GM12872 (cell line): ENCODE measurements at regions not wholly inside any gene's neighbourhood (a gene's known extent, or its start where the extent isn't known, plus 50 kb on each side); places are given as distances from the start of the nearest gene placed in this dataset.

Source experiments
- CTCF ChIP-seq: IDR thresholded peaks from 3 replicates; pipeline ENCODE4 v1.5.1; 2011; ENCODE audit warnings: low read depth, mild to moderate bottlenecking, low read length, moderate library complexity; ENCODE audit not compliant: insufficient read depth

GRCh38 chr1:227453631-227454355, 109.6 kb upstream of the ZNF678 start:
- TF ChIP-seq CTCF, result no peak

- no peak for TF ChIP-seq CTCF
These were observed 111.4 kb upstream of the ZNF678 start for GRCh38 chr1:227451954-227452353.

GRCh38 chr1:227451057-227451456, 112.3 kb upstream of the ZNF678 start:
- no peak for TF ChIP-seq CTCF

GRCh38 chr1:227450489-227450888, 112.9 kb upstream of the ZNF678 start:
- no peak for TF ChIP-seq CTCF

- TF ChIP-seq CTCF, result no peak
These were observed 113.5 kb upstream of the ZNF678 start for GRCh38 chr1:227449741-227450441.

GRCh38 chr1:227449051-227449450, 114.3 kb upstream of the ZNF678 start:
- TF ChIP-seq CTCF, result peak; percentile 59

- TF ChIP-seq CTCF, result no peak
These were observed 115.8 kb upstream of the ZNF678 start for GRCh38 chr1:227447531-227447990.
